ENCODE measurements at regions not wholly inside any gene's neighbourhood (a gene's known extent, or its start where the extent isn't known, plus 50 kb on each side); places are given as distances from the start of the nearest gene placed in this dataset.

DNA sequence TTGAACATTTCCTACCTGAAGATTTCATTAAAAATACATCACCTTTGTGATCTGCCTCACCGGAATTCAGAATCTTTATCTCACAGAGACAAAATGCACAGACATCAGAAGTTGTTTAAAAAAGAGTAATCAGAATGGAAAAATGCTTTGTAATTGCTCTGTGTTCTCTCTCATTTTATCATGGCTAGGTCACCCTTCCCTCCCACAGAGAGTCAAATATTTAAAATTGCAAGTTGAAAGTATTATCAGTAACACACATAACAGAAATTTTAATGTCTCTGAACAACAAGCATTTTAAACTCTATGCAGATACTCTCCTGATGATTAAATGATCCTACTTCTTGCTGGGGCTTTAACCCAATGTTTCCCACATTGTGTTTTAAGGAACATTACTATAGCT is 362.0 kb downstream of the CBLL2 start:
- TF ChIP-seq, protein P1, sequence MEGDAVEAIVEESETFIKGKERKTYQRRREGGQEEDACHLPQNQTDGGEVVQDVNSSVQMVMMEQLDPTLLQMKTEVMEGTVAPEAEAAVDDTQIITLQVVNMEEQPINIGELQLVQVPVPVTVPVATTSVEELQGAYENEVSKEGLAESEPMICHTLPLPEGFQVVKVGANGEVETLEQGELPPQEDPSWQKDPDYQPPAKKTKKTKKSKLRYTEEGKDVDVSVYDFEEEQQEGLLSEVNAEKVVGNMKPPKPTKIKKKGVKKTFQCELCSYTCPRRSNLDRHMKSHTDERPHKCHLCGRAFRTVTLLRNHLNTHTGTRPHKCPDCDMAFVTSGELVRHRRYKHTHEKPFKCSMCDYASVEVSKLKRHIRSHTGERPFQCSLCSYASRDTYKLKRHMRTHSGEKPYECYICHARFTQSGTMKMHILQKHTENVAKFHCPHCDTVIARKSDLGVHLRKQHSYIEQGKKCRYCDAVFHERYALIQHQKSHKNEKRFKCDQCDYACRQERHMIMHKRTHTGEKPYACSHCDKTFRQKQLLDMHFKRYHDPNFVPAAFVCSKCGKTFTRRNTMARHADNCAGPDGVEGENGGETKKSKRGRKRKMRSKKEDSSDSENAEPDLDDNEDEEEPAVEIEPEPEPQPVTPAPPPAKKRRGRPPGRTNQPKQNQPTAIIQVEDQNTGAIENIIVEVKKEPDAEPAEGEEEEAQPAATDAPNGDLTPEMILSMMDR (IDR thresholded peaks at IDR 0.05; ENCODE audit: low read depth, low read length, missing control alignments), result no peak
- H3K4me3 ChIP-seq (ENCODE audit: low read depth, low read length), result no peak overlapping the region
- no peak for DNase-seq (ENCODE audit: low read depth)
- in situ Hi-C loops (cut with HindIII; ENCODE audit: low sequenced_read_pairs), result no loop called here

DNA sequence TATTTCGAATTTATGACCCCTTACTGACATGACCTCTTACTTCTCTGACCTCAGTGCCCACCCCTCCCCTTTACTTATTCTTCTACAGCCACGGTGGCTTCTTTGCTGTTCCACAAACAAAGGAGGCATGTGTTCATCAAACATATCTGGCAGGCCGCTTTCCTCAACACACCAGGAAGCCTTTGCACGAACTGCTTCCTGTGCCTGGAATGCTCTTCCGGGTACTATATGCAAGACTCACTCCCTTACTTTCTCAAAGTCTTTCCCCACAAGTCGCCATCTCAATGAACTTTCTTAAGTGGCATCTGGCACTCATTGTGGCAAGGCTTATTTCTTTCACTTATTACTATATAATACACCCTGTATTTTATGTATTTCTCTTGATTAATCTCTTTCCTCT is 351.5 kb upstream of the DDX53 start:
- no peak for DNase-seq (ENCODE audit: low read depth)

DNA sequence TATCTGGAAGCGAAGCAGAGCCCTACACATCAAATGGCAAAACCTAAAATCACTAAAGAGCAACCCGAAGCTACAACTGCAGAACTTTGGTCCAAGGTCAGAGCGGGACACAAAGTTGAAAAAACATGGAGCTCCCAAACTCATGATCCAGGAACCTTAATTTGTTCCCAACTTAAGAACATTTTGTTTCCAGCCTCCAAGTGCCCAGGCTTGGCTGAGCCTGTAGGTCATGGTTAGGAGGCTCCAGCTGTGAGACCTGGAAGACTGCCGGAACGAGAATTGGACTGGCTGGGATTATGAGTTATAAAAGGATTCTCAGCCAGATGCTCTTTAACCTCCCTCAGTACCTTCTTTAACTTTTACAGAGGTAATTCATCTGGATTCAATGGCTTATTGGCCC is 349.1 kb upstream of the DDX53 start:
- in situ Hi-C loops (cut with HindIII; ENCODE audit: low sequenced_read_pairs), result no loop called here
- no peak for DNase-seq (ENCODE audit: low read depth)
- TF ChIP-seq, protein P1 (IDR thresholded peaks at IDR 0.05; ENCODE audit: low read depth, low read length, missing control alignments), result no peak
- H3K4me3 ChIP-seq (ENCODE audit: low read depth, low read length), result no peak overlapping the region

More for the DNA sequence above, 351.5 kb upstream of the DDX53 start:
- TF ChIP-seq, protein P1 (IDR thresholded peaks at IDR 0.05; ENCODE audit: low read depth, low read length, missing control alignments), result no peak
- H3K4me3 ChIP-seq (ENCODE audit: low read depth, low read length), result no peak overlapping the region
- in situ Hi-C loops (cut with HindIII; ENCODE audit: low sequenced_read_pairs), result no loop called here

DNA sequence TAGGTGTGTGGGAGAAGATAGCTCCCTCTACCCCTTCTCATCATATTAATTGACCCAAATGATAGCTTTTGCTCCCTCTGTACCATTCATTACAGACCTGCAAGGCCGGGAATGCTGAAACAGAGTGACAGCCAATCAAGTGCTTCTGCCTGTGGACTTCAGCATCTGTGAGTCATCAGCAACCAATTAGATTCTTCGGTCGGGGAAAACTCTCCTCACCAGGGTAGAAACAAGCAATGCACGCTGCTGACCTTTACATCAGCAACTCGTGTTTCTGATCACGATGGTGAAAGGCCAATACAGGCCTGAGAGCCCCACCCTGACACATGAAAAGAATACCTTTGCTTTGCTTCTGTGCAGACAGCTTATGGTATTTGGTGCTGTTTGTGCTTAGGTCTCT is 347.2 kb upstream of the DDX53 start:
- no peak for DNase-seq (ENCODE audit: low read depth)

DNA sequence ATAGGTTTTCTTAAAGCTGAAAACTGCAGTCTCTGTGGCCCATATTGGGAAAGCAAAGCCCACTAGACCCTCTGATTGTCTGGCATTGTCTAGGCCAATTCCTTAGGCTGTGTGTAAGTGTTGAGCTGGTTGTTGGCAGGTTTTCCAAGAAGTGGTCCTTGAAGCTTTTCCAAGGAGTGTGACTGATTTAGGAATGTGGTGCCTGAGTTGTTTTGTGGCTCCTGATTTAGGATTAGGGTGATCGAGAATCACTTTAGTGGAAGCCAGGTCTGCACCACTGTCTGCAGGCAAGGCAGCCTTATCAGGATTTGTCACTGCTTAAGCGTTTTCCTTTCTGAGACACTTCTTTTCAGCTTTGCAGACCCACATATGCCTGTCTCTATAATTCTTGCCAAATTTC is 339.0 kb upstream of the DDX53 start:
- TF ChIP-seq, protein P1 (IDR thresholded peaks at IDR 0.05; ENCODE audit: low read depth, low read length, missing control alignments), result no peak
- no peak for DNase-seq (ENCODE audit: low read depth)
- in situ Hi-C loops (cut with HindIII; ENCODE audit: low sequenced_read_pairs), result no loop called here
- H3K4me3 ChIP-seq (ENCODE audit: low read depth, low read length), result no peak overlapping the region

More for the DNA sequence above, 347.2 kb upstream of the DDX53 start:
- in situ Hi-C loops (cut with HindIII; ENCODE audit: low sequenced_read_pairs), result no loop called here
- no peak overlapping the region for H3K4me3 ChIP-seq (ENCODE audit: low read depth, low read length)
- TF ChIP-seq, protein P1 (IDR thresholded peaks at IDR 0.05; ENCODE audit: low read depth, low read length, missing control alignments), result no peak

DNA sequence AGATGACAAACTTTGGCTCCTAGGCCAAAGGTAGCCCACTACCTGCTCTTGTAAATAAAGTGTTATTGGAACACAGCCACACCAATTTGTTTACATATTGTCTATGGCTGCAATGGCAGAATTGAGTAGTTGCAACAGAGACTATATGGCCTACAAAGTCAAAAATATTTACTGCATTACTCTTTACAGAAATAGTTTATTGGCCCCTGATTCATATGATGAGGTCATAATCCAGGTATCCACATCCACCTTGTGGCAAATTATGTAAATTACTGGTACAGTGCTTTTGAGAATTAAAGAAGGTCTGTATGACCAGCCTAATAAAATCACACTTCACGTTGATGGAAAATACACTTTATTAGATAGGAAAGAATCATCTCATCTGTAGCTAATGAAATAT is 337.0 kb upstream of the DDX53 start:
- H3K4me3 ChIP-seq (ENCODE audit: low read depth, low read length), result no peak overlapping the region
- TF ChIP-seq, protein P1 (IDR thresholded peaks at IDR 0.05; ENCODE audit: low read depth, low read length, missing control alignments), result no peak
- no peak for DNase-seq (ENCODE audit: low read depth)
- in situ Hi-C loops (cut with HindIII; ENCODE audit: low sequenced_read_pairs), result no loop called here

DNA sequence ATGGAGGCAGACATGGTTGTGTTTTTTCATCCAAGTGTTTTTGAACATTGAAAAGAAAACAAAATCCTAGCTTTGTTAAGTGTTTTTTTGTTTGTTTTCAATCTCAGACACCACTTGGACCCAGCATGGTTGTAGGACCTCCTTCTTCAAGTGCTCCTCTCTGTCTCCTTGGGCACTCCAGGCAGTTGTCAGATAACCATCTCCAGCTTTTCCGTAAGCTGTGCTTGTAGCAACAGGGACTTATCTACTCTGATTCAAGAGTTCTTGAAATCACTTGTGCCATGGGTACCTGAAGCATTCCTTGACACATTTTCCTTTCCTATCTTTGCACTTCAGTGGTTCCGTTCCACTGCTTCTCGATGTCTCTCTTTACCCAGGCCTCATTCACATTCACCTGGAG is 334.9 kb upstream of the DDX53 start:
- in situ Hi-C loops (cut with HindIII; ENCODE audit: low sequenced_read_pairs), result no loop called here
- no peak for DNase-seq (ENCODE audit: low read depth)
- TF ChIP-seq, protein P1 (IDR thresholded peaks at IDR 0.05; ENCODE audit: low read depth, low read length, missing control alignments), result no peak
- no peak overlapping the region for H3K4me3 ChIP-seq (ENCODE audit: low read depth, low read length)

All from astrocyte of the cerebellum (primary cell).